ENCODE measurements at regions not wholly inside any gene's neighbourhood (a gene's known extent, or its start where the extent isn't known, plus 50 kb on each side); places are given as distances from the start of the nearest gene placed in this dataset.

DNA sequence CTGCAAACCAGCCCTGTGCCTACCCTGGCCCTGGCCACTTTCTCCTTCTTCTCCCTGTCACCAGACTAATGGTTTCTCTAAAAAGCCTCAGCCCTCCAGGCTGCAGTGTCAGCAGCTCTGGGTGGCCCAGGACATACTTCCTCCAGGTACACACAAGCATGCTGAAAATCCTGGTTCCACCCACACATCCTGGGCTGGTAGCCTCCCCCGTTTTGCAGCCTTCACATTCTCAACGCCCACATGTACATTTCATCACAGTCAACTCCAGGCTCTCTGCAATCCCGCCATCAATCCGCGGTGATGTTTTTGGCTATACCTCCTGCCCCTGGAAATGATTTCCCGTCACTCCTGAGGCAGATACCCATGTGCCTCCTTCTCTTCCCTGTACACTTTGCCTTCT lies 59.4 kb downstream of the MAGEF1 start:
- H3K4me3 ChIP-seq (ENCODE audit: low read depth, low read length) = no peak overlapping the region
- DNase-seq (ENCODE audit: low read depth) = peak; percentile 1
- no peak for TF ChIP-seq CTCF (conservative IDR thresholded peaks at IDR 0.05; ENCODE audit: low read depth, low read length)

- no peak for TF ChIP-seq CTCF (conservative IDR thresholded peaks at IDR 0.05; ENCODE audit: low read depth, low read length)
- H3K4me3 ChIP-seq (ENCODE audit: low read depth, low read length) = no peak overlapping the region
- DNase-seq (ENCODE audit: low read depth) = no peak
These were observed 60.0 kb downstream of the MAGEF1 start for GRCh38 chr3:184651904-184652303.

DNA sequence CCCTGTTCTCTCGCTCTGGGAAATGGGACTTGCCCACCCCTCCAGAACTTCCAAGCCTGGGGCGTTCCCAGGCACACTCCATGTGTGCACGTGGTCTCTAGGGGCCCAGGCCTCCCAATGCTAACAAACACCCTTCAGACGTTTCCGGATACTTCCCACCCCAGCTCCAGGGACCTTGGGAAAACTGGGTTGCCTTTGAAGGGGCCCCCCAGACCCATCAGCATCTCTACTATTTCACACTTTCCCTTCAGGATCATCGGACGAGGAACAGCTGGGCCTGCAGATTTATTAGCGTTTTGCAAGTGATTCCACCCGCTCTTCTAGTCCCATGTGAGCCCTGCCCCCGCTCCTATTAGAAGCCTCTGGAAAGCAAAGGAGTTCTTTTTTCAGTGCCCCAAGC lies 63.2 kb downstream of the MAGEF1 start:
- no peak for TF ChIP-seq CTCF (conservative IDR thresholded peaks at IDR 0.05; ENCODE audit: low read depth, low read length)
- DNase-seq (ENCODE audit: low read depth) = no peak
- no peak overlapping the region for H3K4me3 ChIP-seq (ENCODE audit: low read depth, low read length)

GRCh38 chr3:184647405-184647936 lies 64.4 kb downstream of the MAGEF1 start:
- no peak overlapping the region for H3K4me3 ChIP-seq (ENCODE audit: low read depth, low read length)
- no peak for TF ChIP-seq CTCF (conservative IDR thresholded peaks at IDR 0.05; ENCODE audit: low read depth, low read length)
- no peak for DNase-seq (ENCODE audit: low read depth)

- no peak for TF ChIP-seq CTCF (conservative IDR thresholded peaks at IDR 0.05; ENCODE audit: low read depth, low read length)
- DNase-seq (ENCODE audit: low read depth) = no peak
These were observed 66.5 kb downstream of the MAGEF1 start for GRCh38 chr3:184645336-184645735.

DNA sequence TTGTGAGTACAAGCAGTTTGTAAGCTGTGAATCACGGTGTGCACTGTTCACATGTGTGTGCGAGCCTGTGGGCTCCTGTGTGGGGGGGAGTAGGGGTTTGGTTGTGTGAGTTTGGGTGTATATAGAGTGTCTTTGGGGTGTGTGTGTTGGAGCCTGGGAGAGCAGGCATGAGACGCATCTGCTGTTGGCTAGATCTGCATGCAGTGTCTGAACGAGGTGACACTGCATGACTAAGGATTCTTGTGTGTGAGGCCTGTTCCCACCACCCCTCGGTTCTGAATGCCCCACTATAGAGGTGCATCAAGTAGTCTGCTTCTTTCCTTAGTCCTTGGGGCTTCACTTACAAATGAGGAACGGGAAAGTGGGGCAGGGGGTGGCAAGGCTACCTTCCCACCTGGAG lies 68.4 kb downstream of the MAGEF1 start:
- no peak overlapping the region for H3K4me3 ChIP-seq (ENCODE audit: low read depth, low read length)
- no peak for DNase-seq (ENCODE audit: low read depth)
- no peak for TF ChIP-seq CTCF (conservative IDR thresholded peaks at IDR 0.05; ENCODE audit: low read depth, low read length)

More at GRCh38 chr3:184645336-184645735, 66.5 kb downstream of the MAGEF1 start:
- no peak overlapping the region for H3K4me3 ChIP-seq (ENCODE audit: low read depth, low read length)

DNA sequence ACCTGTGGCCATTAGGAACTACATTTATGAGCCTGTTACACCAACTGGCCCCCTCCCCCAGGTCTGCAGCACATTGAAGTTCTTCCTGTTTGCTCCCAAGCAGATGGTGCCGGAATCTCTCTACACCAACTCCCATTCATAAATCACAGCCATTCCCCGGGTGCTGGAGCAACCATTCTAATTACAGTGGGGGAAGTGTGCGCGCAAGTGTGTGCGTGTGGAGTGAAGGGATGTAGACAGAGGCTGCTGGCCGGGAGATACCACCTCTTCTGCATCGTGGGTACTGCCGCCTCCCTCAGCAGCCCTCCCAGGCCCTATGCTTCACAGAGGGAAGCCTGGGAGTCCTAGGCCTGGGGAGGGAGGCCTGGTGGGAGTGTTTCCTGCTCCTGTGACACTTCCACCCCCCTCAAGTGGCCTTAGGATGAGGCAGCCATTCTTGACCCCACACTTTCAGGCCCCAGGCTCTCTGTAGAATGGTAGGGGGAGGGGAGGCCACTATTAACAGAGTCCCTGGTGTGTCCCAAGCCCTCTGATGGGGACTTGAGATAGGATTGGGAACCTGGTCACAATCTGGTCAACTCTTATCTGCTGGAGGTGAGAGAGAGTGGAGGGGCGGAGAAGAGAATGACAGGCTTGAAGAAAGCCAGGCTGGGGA lies 69.1 kb downstream of the MAGEF1 start:
- TF ChIP-seq CTCF (conservative IDR thresholded peaks at IDR 0.05; ENCODE audit: low read depth, low read length) = no peak
- H3K4me3 ChIP-seq (ENCODE audit: low read depth, low read length) = no peak overlapping the region
- DNase-seq (ENCODE audit: low read depth) = no peak

All from epithelial cell of proximal tubule (primary cell).